Sigmoid colon (tissue), 6 donors: ENCODE measurements at regions not wholly inside any gene's neighbourhood (a gene's known extent, or its start where the extent isn't known, plus 50 kb on each side); places are given as distances from the start of the nearest gene placed in this dataset.

Experiments used
- DNase-seq: peaks from one replicate; pipeline ENCODE4 v3.0.0-alpha.2; 2019
- H3K27ac ChIP-seq, 4 donors: fragments of 200-600 bp; sonication (generic); one replicate each; pipeline ENCODE4 v1.5.1; 2016 to 2019; ENCODE audit warnings: mild to moderate bottlenecking in 1 of 4
- H3K27me3 ChIP-seq, 3 donors: fragments of 200-600 bp; sonication (generic); one replicate each; pipeline ENCODE4 v1.5.1; 2019; ENCODE audit warnings: mild to moderate bottlenecking in 1 of 3
- H3K36me3 ChIP-seq, 4 donors: fragments of 200-600 bp; sonication (generic); one replicate each; pipeline ENCODE4 v1.5.1; 2016 to 2019
- H3K4me1 ChIP-seq, 4 donors: fragments of 200-600 bp; sonication (generic); one replicate each; pipeline ENCODE4 v1.5.1; 2017 to 2019
- H3K4me3 ChIP-seq, 4 donors: fragments of 200-600 bp; sonication (generic); one replicate each; pipeline ENCODE4 v1.5.1; 2017 to 2019; ENCODE audit warnings: mild to moderate bottlenecking in 2 of 4, moderate library complexity in 1 of 4
- H3K9me3 ChIP-seq, 4 donors: fragments of 200-600 bp in 3 of 4; sonication (generic) in 3 of 4; one replicate each; pipeline versions ENCODE4 v1.5.1 to v1.6.1; 2013 to 2019
- EP300 ChIP-seq, 4 donors: sonication (generic); formaldehyde crosslinking; IDR thresholded peaks; one replicate each; pipeline ENCODE4 v1.6.1; 2017; ENCODE audit warnings: antibody characterized with exemption in 4 of 4
- POLR2A ChIP-seq, 2 donors: fragments of 450-650 bp; IDR thresholded peaks; one replicate each; pipeline ENCODE4 v1.6.1; 2016; ENCODE audit warnings: antibody characterized with exemption in 2 of 2, mild to moderate bottlenecking in 2 of 2, moderate library complexity in 2 of 2
- POLR2AphosphoS5 ChIP-seq, 4 donors: sonication (generic); formaldehyde crosslinking; IDR thresholded peaks; one replicate each; pipeline ENCODE4 v1.6.1; 2017; ENCODE audit warnings: antibody characterized with exemption in 4 of 4
- WGBS, 2 donors: extraction: QIAGEN DNeasy Blood & Tissue Kit; methylation state at CpG; one replicate each; pipeline ENCODE4 v1.1.7; 2013; 5-methylcytosine and 5-hydroxymethylcytosine counted together
- intact Hi-C: fragments of 100-400 bp; cut with DNase I; formaldehyde crosslinking; loops from one replicate; pipeline ENCODE4 v1.15.1; 2023
- TF ChIP-seq, protein P1 (sequence below), 4 experiments: fragments of 450-650 bp in 3 of 4; fragments of 200-600 bp in 1 of 4; IDR thresholded peaks; one replicate each; pipeline ENCODE4 v1.5.1; 2016 to 2019; ENCODE audit warnings: antibody characterized with exemption in 4 of 4, mild to moderate bottlenecking in 3 of 4, moderate library complexity in 2 of 4
- donor health status: healthy with polysubstance abuse.
- donor health status: healthy.

DNA sequence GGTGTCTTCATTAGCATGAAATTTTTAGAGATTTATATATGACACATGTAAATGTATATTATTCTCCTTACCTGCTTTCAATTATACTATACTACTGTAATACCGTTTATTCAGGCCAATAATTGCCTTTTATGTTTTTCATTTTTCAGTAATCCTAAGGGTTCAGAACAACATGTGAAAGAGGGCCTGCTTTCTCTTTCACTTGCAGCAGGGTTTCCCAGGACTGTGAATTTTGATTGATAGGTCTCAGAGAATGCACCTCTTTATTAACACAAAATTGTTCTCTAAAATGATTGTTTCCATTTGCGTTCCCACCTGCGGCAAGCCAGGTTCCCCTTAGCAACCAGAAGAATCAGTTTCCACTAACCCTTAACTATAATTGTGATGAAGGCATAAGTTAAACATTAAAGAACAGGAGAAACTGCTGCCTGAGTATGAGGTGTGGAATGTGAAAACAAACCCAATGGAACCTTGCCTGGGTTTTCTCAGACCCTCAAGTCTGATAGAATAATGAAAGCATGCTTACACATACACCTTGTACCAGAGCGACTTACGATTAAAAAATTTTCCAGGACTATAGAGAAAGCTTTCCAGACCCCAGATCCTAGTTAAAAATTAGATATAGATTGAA lies 1591.2 kb upstream of the LRRTM1 start:
- 33 to 62% methylated on average over 5 of the region's 5 CpGs for WGBS, 2 donors
- no peak overlapping the region for H3K27ac ChIP-seq
- intact Hi-C loops: no loop called here

DNA sequence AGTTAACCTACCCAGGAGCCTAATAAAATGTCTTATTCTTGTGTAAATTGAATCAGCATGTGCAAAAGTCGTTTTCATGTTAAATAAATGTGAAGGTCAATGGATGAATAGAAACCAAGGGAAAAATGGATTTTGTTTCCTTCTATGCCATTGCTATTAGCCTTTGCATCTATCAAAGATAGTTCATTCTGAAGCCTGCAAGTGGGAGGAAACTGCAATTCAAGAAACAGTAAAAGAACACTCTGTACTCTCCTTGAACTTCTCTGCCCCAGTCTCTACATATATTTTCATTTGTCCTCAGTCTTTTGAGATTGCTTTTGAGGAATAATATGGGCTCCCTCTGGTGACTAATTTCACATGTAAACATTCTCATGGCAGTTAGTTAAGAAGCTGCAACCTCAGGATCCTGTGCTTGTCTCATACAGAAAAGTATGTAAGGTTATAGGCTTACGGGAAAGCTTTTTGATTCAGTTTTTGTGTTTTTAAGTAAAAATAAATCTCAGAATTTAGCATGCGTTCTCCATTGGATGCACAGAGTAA lies 1590.0 kb upstream of the LRRTM1 start:
- H3K27ac ChIP-seq: no peak overlapping the region
- H3K9me3 ChIP-seq: no peaks in the 10 kb centered on the region
- DNase-seq: no peak
- no peaks in the 10 kb centered on the region for H3K27me3 ChIP-seq
- 66 to 68% methylated on average over 3 of the region's 3 CpGs for WGBS, 2 donors
- no peaks in the 10 kb centered on the region for H3K36me3 ChIP-seq
- no peak for TF ChIP-seq EP300 (IDR thresholded peaks at IDR 0.05)
- TF ChIP-seq POLR2AphosphoS5 (IDR thresholded peaks at IDR 0.05): no peak
- TF ChIP-seq, protein P1, sequence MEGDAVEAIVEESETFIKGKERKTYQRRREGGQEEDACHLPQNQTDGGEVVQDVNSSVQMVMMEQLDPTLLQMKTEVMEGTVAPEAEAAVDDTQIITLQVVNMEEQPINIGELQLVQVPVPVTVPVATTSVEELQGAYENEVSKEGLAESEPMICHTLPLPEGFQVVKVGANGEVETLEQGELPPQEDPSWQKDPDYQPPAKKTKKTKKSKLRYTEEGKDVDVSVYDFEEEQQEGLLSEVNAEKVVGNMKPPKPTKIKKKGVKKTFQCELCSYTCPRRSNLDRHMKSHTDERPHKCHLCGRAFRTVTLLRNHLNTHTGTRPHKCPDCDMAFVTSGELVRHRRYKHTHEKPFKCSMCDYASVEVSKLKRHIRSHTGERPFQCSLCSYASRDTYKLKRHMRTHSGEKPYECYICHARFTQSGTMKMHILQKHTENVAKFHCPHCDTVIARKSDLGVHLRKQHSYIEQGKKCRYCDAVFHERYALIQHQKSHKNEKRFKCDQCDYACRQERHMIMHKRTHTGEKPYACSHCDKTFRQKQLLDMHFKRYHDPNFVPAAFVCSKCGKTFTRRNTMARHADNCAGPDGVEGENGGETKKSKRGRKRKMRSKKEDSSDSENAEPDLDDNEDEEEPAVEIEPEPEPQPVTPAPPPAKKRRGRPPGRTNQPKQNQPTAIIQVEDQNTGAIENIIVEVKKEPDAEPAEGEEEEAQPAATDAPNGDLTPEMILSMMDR (IDR thresholded peaks at IDR 0.05): no peak
- no peak for TF ChIP-seq POLR2A (IDR thresholded peaks at IDR 0.05)
- peaks cover 0 to 21% (median 15%) of the 10 kb centered on the region in 4 donors for H3K4me1 ChIP-seq
- intact Hi-C loops: no loop called here
- no peak overlapping the region for H3K4me3 ChIP-seq

More for the DNA sequence above, 1591.2 kb upstream of the LRRTM1 start:
- H3K4me1 ChIP-seq: peaks cover 0 to 21% (median 15%) of the 10 kb centered on the region in 4 donors
- DNase-seq: no peak
- no peaks in the 10 kb centered on the region for H3K9me3 ChIP-seq
- TF ChIP-seq, protein P1 (IDR thresholded peaks at IDR 0.05): no peak
- TF ChIP-seq POLR2A (IDR thresholded peaks at IDR 0.05) (no peak), POLR2AphosphoS5 (IDR thresholded peaks at IDR 0.05) (no peak), EP300 (IDR thresholded peaks at IDR 0.05) (no peak)
- no peak overlapping the region for H3K4me3 ChIP-seq
- H3K36me3 ChIP-seq: no peaks in the 10 kb centered on the region
- no peaks in the 10 kb centered on the region for H3K27me3 ChIP-seq

DNA sequence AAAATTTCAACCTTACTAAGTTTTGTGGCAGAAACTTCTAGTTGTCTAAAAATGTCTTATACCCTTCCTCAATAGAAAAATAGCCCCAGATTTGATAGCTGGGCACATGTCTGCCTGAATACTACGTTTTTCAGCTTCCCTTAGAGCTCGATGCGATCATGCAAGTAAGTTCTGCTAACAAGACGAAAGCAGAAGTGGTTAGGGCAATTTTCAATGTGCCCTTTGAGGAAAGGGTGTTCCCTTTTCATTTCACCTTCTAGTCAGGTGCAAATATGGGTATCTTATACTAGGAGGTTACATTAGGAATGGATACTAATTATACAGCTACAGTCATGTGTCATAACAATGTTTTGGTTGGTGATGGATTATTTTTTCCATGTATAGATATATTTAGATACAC lies 1572.1 kb upstream of the LRRTM1 start:
- intact Hi-C loops: no loop called here
- no peaks in the 10 kb centered on the region for H3K27me3 ChIP-seq
- H3K4me1 ChIP-seq: peaks cover 0 to 16% (median 4%) of the 10 kb centered on the region in 4 donors
- H3K36me3 ChIP-seq: no peaks in the 10 kb centered on the region
- no peak for DNase-seq
- WGBS, 2 donors: 41 to 77% methylated on average over 4 of the region's 4 CpGs
- no peak for TF ChIP-seq POLR2A (IDR thresholded peaks at IDR 0.05)
- TF ChIP-seq, protein P1 (IDR thresholded peaks at IDR 0.05): no peak
- TF ChIP-seq EP300 (IDR thresholded peaks at IDR 0.05): no peak
- TF ChIP-seq POLR2AphosphoS5 (IDR thresholded peaks at IDR 0.05): no peak
- H3K9me3 ChIP-seq: no peaks in the 10 kb centered on the region
- H3K27ac ChIP-seq: no peak overlapping the region
- no peak overlapping the region for H3K4me3 ChIP-seq

DNA sequence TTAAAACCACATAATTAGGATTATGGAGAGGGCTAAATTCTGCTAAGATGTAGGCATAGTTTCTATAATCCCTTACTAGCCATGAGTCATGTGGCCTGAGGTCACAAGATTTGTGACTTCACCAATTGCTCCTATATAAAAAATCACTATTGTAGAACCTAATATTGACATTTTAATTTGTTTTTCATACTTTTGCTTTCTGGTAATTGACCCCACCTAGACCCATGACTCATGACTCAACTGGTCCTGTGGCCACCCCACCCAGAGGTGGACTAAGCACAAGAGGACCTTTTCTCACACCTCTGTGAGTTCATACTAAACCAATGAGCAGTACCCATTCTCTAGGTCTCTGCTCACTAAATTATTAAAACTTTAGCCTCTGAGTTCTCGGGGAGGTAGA lies 1567.5 kb upstream of the LRRTM1 start:
- no peaks in the 10 kb centered on the region for H3K27me3 ChIP-seq
- H3K27ac ChIP-seq: no peak overlapping the region
- H3K36me3 ChIP-seq: no peaks in the 10 kb centered on the region
- H3K4me3 ChIP-seq: no peak overlapping the region
- H3K9me3 ChIP-seq: no peaks in the 10 kb centered on the region
- no peak for DNase-seq
- no peaks in the 10 kb centered on the region for H3K4me1 ChIP-seq
- TF ChIP-seq EP300 (IDR thresholded peaks at IDR 0.05) (no peak), POLR2AphosphoS5 (IDR thresholded peaks at IDR 0.05) (no peak), POLR2A (IDR thresholded peaks at IDR 0.05) (no peak)
- TF ChIP-seq, protein P1 (IDR thresholded peaks at IDR 0.05): no peak
- intact Hi-C loops: no loop called here
- WGBS, 2 donors: 94 to 95% methylated on average over 1 of the region's 1 CpG
